HFF-Myc (cell line): ENCODE measurements at regions not wholly inside any gene's neighbourhood (a gene's known extent, or its start where the extent isn't known, plus 50 kb on each side); places are given as distances from the start of the nearest gene placed in this dataset.

Experiments
- DNase-seq: peaks from one replicate; pipeline ENCODE4 v3.0.0-alpha.2; 2011; ENCODE audit warnings: low read depth; ENCODE audit errors: extremely low read depth
- H3K4me3 ChIP-seq: replicated peaks from 2 replicates; pipeline ENCODE4 v1.5.1; 2011; ENCODE audit warnings: low read depth, mild to moderate bottlenecking, control low read depth, low read length
- TF ChIP-seq, protein P1 (sequence below): IDR thresholded peaks from 2 replicates; pipeline ENCODE4 v1.5.1; 2012; ENCODE audit warnings: mild to moderate bottlenecking, low read depth, low read length, control low read depth; ENCODE audit errors: missing control alignments

DNA sequence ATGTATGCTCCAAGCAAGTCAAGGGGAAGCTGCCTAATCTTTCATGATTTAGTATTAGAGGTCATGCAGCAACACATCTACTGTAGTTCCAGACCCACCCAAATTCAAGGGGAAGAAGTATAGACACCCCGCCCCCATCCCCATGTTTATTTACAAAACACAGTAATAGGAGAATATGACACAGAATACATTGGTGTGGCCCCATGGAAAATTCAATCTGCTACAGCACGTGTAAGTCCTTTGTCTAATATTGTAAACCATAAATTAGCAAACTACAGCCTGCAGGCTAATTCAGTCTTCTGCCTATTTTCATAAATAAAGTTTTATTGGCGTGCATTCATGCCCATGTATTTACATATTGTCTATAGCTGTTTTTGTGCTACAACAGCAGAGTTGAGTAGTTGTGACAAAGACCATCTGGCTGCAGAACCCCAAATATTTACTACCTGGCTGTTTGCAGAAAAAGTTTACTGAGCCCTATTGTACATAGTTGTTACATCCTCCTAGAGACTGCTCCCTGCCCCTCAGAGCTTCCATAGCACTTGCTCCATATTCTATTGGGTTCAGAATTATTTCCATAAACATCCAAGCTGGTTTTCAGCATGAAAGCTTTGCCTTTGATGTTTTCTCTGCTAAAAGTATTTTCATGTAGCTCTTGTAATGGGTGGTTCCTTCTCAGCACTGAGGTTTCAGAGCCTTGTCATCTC, 326.8 kb upstream of the CPEB2 start:
- TF ChIP-seq, protein P1, sequence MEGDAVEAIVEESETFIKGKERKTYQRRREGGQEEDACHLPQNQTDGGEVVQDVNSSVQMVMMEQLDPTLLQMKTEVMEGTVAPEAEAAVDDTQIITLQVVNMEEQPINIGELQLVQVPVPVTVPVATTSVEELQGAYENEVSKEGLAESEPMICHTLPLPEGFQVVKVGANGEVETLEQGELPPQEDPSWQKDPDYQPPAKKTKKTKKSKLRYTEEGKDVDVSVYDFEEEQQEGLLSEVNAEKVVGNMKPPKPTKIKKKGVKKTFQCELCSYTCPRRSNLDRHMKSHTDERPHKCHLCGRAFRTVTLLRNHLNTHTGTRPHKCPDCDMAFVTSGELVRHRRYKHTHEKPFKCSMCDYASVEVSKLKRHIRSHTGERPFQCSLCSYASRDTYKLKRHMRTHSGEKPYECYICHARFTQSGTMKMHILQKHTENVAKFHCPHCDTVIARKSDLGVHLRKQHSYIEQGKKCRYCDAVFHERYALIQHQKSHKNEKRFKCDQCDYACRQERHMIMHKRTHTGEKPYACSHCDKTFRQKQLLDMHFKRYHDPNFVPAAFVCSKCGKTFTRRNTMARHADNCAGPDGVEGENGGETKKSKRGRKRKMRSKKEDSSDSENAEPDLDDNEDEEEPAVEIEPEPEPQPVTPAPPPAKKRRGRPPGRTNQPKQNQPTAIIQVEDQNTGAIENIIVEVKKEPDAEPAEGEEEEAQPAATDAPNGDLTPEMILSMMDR: no peak
- no peak for DNase-seq
- H3K4me3 ChIP-seq: no peak overlapping the region

DNA sequence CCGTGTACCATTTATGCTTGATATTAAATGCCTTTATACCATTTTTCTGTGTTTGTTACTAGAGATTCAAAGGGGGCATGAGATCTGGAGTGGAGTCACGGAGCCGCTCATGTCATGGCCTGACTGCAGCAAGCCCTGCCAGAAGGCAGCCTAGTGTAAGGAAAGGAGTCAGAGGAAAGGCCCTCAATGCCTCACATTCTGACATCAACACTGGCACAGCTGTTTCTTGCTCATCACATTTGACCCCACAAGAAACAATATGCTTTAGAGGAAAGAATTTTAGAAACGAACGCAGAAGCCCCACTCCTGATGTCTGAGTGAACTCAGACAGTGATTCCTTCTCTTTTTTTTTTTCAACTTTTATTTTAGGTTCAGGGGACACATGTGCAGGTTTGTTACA, 322.4 kb upstream of the CPEB2 start:
- H3K4me3 ChIP-seq: no peak overlapping the region
- TF ChIP-seq, protein P1: no peak
- no peak for DNase-seq

DNA sequence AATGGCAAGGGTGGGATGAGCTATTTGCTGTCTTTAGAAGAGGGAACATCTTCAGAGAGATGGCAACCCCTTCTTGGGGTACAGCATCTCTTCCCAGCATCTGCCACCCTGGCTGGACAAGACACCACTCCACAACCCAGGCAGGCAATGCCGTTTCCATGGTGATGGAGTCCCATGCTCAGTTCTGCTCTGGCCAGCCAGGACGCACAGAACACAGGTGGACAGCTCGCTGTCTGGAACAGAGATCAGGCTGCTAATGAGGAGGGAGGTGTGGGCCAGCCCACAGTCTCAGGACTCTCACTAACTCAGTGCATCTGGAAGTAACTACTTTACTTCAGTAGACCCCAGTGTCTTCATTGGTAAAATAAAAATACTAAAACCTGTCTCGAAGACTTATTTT, 321.0 kb upstream of the CPEB2 start:
- DNase-seq: no peak
- TF ChIP-seq, protein P1: no peak
- no peak overlapping the region for H3K4me3 ChIP-seq

DNA sequence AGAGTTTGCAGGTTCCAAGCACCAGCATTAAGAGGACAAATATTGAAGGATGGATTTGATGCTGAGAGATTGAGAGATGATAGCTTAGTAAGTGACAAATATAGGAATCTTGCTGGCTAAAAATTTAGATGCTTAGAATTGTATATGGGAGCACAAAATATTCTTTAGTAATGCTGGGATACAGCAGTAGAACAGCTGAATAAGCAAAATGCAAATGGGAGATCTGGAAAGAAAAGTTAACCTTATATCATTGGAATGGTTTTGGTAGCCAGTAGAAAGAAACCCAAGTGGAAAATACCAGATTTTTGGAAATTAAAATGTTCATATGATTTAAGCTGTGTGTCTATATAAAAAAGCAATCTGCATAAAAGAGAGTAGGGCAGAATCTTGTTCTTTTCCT, 308.6 kb upstream of the CPEB2 start:
- TF ChIP-seq, protein P1: no peak
- no peak for DNase-seq
- H3K4me3 ChIP-seq: no peak overlapping the region

DNA sequence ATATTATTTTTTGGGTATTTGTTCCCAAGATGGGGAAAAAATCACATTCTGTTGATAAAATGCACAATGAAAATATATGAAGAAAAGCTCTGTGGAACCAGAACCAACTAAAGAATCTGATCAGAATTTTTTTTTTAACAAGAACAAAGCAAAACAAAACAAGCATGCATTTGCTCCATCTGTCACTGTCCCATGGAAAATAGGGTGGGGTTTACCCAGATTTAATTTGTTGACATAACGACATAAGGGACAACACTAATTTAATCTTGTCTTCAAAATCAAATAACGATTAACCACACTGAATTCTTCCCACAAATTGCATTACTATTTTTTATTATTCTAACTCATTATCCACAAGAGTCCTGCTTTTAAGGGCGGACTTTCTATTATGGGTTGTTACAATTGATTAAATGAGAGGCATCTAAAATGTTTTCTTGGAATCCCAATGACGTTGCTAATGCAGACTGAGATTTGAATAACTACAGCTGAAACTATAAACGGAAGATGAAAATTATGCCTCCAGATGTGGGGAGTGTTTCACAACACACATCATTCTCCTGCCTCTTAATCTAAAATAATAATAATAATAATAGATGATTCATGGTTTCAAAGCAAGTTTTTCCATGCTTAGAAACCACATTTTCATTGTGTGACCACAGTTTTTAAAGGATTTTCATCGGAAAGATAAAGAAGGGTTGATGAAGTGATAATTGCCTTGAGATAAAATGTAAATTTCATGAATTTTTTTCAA, 307.0 kb upstream of the CPEB2 start:
- TF ChIP-seq, protein P1: no peak
- H3K4me3 ChIP-seq: no peak overlapping the region
- no peak for DNase-seq

DNA sequence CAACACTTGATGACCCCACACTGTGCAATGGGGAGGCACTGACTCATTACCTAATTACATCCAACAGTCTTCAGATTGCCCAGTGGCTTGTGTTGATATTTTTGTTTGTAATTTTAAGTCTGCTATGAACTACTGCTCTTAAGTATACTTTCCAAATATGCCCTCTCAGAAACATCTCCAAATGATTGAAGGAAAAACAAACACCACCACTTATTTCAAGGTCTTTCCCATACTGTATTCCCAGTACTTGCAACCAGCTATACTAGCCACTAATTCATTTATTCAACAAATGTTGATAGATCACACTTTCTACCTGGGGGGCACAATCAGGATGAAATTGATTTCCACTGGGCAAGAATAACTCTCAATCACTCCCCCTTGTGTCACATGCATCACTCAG, 302.2 kb upstream of the CPEB2 start:
- TF ChIP-seq, protein P1: no peak
- H3K4me3 ChIP-seq: no peak overlapping the region
- no peak for DNase-seq
